OCI-LY1 (cell line): ENCODE measurements at regions not wholly inside any gene's neighbourhood (a gene's known extent, or its start where the extent isn't known, plus 50 kb on each side); places are given as distances from the start of the nearest gene placed in this dataset.

ENCODE experiments used
- EZH2 ChIP-seq: fragments of 200-600 bp; sonication (generic), shearing (Covaris generic); IDR thresholded peaks from 2 replicates; pipeline ENCODE4 v1.8.0; 2017; ENCODE audit warnings: borderline replicate concordance, mixed run types, mild to moderate bottlenecking, antibody characterized with exemption, low read length, moderate library complexity, mixed read lengths
- TF ChIP-seq, protein P1 (sequence below): fragments of 200-600 bp; sonication (generic), shearing (Covaris generic); IDR thresholded peaks from 2 replicates; pipeline ENCODE4 v1.5.1; 2017; ENCODE audit warnings: mild to moderate bottlenecking, antibody characterized with exemption, low read length, moderate library complexity, mixed read lengths

DNA sequence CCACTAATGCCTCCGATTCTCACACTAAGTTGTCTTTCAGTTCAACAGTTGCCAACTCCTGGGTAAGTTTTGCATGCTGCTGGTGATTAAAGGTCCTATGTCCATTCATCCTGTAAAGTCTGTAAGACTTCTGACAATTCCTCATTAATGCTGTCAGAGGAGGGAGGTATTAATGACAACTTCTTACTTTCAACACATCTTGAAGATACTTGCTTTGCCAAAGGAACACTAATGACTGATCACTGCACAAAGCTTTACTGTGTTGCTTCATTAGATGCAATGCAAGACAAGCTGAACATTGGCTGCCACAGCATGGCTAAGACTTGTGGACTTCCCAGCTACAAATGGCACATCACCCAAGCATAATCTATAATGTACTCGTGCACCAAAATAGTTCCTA lies 114.6 kb upstream of the PRDX6 start:
- TF ChIP-seq, protein P1, sequence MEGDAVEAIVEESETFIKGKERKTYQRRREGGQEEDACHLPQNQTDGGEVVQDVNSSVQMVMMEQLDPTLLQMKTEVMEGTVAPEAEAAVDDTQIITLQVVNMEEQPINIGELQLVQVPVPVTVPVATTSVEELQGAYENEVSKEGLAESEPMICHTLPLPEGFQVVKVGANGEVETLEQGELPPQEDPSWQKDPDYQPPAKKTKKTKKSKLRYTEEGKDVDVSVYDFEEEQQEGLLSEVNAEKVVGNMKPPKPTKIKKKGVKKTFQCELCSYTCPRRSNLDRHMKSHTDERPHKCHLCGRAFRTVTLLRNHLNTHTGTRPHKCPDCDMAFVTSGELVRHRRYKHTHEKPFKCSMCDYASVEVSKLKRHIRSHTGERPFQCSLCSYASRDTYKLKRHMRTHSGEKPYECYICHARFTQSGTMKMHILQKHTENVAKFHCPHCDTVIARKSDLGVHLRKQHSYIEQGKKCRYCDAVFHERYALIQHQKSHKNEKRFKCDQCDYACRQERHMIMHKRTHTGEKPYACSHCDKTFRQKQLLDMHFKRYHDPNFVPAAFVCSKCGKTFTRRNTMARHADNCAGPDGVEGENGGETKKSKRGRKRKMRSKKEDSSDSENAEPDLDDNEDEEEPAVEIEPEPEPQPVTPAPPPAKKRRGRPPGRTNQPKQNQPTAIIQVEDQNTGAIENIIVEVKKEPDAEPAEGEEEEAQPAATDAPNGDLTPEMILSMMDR = no peak
- TF ChIP-seq EZH2 = no peak
